CD8-positive, alpha-beta memory T cell (primary cell): ENCODE measurements at regions not wholly inside any gene's neighbourhood (a gene's known extent, or its start where the extent isn't known, plus 50 kb on each side); places are given as distances from the start of the nearest gene placed in this dataset.

Experiments
- CTCF ChIA-PET: fragments of 350-600 bp; sonication (Branson Sonifier 250); formaldehyde crosslinking; loops from one replicate; lab custom pipeline; 2021; ENCODE audit warnings: antibody characterized with exemption; lab: Charles Lee
- POLR2A ChIA-PET: fragments of 350-600 bp; sonication (Branson Sonifier 250); formaldehyde crosslinking; loops from one replicate; lab custom pipeline; 2021; ENCODE audit warnings: antibody characterized with exemption; lab: Charles Lee
- DNase-seq, 5 donors: peaks; one replicate each; pipeline versions ENCODE4 v3.0.0 to v3.0.0-alpha.2; 2020 to 2022; ENCODE audit warnings: mixed read lengths in 1 of 5
- H3K27ac ChIP-seq: one replicate; pipeline ENCODE4 v1.7.0; 2013; ENCODE audit warnings: low read depth, mild to moderate bottlenecking, low read length, moderate library complexity
- H3K27me3 ChIP-seq: 2 replicates; pipeline ENCODE4 v1.7.0; 2013; ENCODE audit warnings: low read length, mild to moderate bottlenecking; ENCODE audit not compliant: insufficient read depth, poor library complexity, severe bottlenecking
- H3K36me3 ChIP-seq: 2 replicates; pipeline ENCODE4 v1.7.0; 2013; ENCODE audit warnings: mild to moderate bottlenecking, low read length, moderate library complexity; ENCODE audit not compliant: insufficient read depth
- H3K4me1 ChIP-seq: 2 replicates; pipeline ENCODE4 v1.7.0; 2013; ENCODE audit warnings: mild to moderate bottlenecking, low read length, moderate library complexity; ENCODE audit not compliant: insufficient read depth
- H3K4me3 ChIP-seq: 2 replicates; pipeline ENCODE4 v1.7.0; 2013; ENCODE audit warnings: mild to moderate bottlenecking, low read length
- H3K9me3 ChIP-seq: 2 replicates; pipeline ENCODE4 v1.7.0; 2013; ENCODE audit warnings: mild to moderate bottlenecking, low read length
- H3K27ac Mint-ChIP-seq, 8 donors: one replicate each; pipeline ENCODE4 v1.8.0; 2020 to 2021; ENCODE audit warnings: mixed read lengths in 8 of 8, mild to moderate bottlenecking in 6 of 8, inconsistent platforms in 3 of 8, moderate library complexity in 3 of 8
- H3K27me3 Mint-ChIP-seq, 2 donors: one replicate each; pipeline ENCODE4 v1.8.0; 2020 to 2021; ENCODE audit warnings: mixed read lengths in 2 of 2, mild to moderate bottlenecking in 1 of 2, moderate library complexity in 1 of 2
- H3K36me3 Mint-ChIP-seq, 3 donors: one replicate each; pipeline ENCODE4 v1.8.0; 2020 to 2021; ENCODE audit warnings: mixed read lengths in 3 of 3, inconsistent platforms in 1 of 3, mild to moderate bottlenecking in 1 of 3
- H3K4me1 Mint-ChIP-seq, 3 donors: one replicate each; pipeline ENCODE4 v1.8.0; 2020 to 2021; ENCODE audit warnings: mixed read lengths in 3 of 3, inconsistent platforms in 1 of 3, mild to moderate bottlenecking in 1 of 3
- H3K4me3 Mint-ChIP-seq, 7 donors: one replicate each; pipeline ENCODE4 v1.8.0; 2020 to 2021; ENCODE audit warnings: mixed read lengths in 7 of 7, mild to moderate bottlenecking in 6 of 7, moderate library complexity in 4 of 7, inconsistent platforms in 2 of 7
- H3K9me3 Mint-ChIP-seq, 5 donors: one replicate each; pipeline ENCODE4 v1.8.0; 2020 to 2022; ENCODE audit warnings: mixed read lengths in 5 of 5, mild to moderate bottlenecking in 3 of 5, moderate library complexity in 2 of 5, inconsistent platforms in 1 of 5

DNA sequence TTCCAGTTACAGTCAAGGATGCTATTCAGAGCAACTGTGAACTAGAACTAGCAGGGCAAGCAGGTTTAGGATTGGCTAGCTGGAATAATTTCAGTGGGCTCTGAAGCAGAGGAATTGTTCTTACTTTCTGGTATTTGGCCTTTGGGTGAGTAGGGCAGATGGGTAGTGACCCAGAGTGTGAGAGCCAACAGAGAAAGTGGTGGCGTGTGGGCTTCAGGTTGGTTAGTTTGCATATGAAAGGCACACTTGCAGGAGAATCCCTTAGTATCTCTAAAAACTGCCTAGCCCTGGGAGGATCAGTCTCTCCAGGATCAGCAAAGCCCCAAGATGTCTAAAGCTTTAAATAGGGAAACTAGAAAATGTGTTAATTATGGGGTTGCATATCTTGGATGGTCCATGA, 67.6 kb upstream of the LRRC8B start:
- ChIA-PET POLR2A (no interaction called here), CTCF (interaction anchor here (3.0 kb wide), 1 partner anchor 473 kb away, joined by 14 read pairs; no protein-coding TSS in a partner anchor)
- Histone ChIP-seq H3K27me3 (no peaks in the 10 kb centered on the region), H3K36me3 (no peaks in the 10 kb centered on the region), H3K4me3 (no peak overlapping the region), H3K27ac (no peak overlapping the region), H3K9me3 (no peaks in the 10 kb centered on the region), H3K4me1 (no peaks in the 10 kb centered on the region)
- H3K27ac Mint-ChIP-seq = peak overlapping the region in 1 of 8 donors; percentile 55
- no peaks in the 10 kb centered on the region for H3K9me3 Mint-ChIP-seq
- H3K4me1 Mint-ChIP-seq = peaks cover 0 to 5% (median 0%) of the 10 kb centered on the region in 3 donors
- peaks cover 4 to 25% of the 10 kb centered on the region in 2 donors for H3K27me3 Mint-ChIP-seq
- no peaks in the 10 kb centered on the region for H3K36me3 Mint-ChIP-seq
- H3K4me3 Mint-ChIP-seq = no peak overlapping the region
- DNase-seq = no peak

DNA sequence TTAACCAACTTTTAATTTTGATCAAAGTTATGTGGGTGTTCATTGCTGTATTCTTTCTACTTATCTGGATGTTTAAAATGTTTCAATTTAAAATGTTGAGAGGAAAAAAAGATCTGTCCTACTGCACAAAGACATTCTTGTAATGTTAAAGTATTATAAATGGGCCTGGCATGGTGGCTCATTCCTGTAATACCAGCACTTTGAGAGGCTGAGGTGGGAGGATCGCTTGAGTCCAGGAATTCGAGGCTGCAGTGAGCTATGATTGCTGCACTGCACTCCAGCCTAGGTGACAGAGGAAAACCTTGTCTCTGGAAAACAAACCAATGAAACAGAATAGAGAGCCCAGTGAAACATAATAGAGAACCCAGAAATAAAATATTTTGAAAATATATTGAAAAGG, 65.5 kb upstream of the LRRC8B start:
- DNase-seq = no peak
- H3K27me3 ChIP-seq = no peaks in the 10 kb centered on the region
- Mint-ChIP-seq H3K27ac (no peak overlapping the region), H3K36me3 (no peaks in the 10 kb centered on the region), H3K9me3 (peaks cover 0 to under 1% (median 0%) of the 10 kb centered on the region in 5 donors), H3K4me3 (no peak overlapping the region), H3K27me3 (peaks cover 6 to 40% of the 10 kb centered on the region in 2 donors), H3K4me1 (peaks cover 7 to 15% (median 7%) of the 10 kb centered on the region in 3 donors)
- H3K27ac ChIP-seq = no peak overlapping the region
- H3K36me3 ChIP-seq = no peaks in the 10 kb centered on the region
- H3K4me1 ChIP-seq = peaks cover 9% of the 10 kb centered on the region
- CTCF ChIA-PET = no interaction called here
- no peaks in the 10 kb centered on the region for H3K9me3 ChIP-seq
- POLR2A ChIA-PET = no interaction called here
- no peak overlapping the region for H3K4me3 ChIP-seq

DNA sequence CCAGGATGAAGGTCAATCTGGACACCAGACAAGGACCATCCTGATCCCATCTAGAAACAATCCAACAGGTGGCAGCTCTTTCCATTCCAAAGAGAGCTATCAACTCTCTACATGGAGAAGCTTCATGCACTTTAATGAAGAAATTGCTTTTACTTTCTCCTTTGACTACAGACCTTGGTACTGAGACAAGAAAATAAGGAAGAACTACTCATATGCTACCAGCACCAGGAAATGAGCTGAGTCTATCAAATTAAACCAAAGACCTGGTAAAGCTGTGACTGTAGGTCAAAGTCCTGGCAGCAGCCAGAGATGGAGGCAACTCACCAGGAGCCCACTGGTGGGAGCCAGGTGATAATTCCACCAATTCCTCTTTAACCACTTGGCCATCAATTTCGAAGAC, 64.3 kb upstream of the LRRC8B start:
- Histone ChIP-seq H3K9me3 (no peaks in the 10 kb centered on the region), H3K36me3 (no peaks in the 10 kb centered on the region), H3K4me1 (peaks cover 12% of the 10 kb centered on the region), H3K4me3 (no peak overlapping the region), H3K27ac (no peak overlapping the region), H3K27me3 (no peaks in the 10 kb centered on the region)
- CTCF ChIA-PET = interaction anchor here (1.3 kb wide), 1 partner anchor 16 kb away, joined by 3 read pairs; no protein-coding TSS in a partner anchor
- peaks cover 9 to 43% of the 10 kb centered on the region in 2 donors for H3K27me3 Mint-ChIP-seq
- no peaks in the 10 kb centered on the region for H3K36me3 Mint-ChIP-seq
- H3K9me3 Mint-ChIP-seq = peaks cover 0 to 2% (median 0%) of the 10 kb centered on the region in 5 donors
- no peak overlapping the region for H3K27ac Mint-ChIP-seq
- no peak for DNase-seq
- POLR2A ChIA-PET = no interaction called here
- H3K4me3 Mint-ChIP-seq = no peak overlapping the region
- peaks cover 9 to 13% (median 9%) of the 10 kb centered on the region in 3 donors for H3K4me1 Mint-ChIP-seq

DNA sequence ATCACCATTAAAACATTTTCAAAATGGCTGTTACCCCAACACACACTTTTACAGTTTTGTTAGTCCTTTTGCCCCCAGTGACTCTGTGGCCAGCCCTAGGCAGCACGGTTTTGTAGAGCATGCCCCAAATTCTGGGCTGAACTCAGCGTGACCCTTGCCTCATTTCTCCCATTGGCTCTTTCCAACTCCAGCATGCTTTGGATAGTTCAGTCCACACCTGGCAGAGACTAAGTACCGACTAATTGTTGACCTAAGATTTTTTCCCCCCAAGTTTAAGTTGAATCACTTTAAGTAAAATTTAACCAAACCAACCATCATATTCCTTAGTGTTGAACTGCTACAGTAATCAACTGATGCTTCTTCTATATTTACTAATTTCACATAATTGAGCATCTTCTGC, 62.4 kb upstream of the LRRC8B start:
- H3K9me3 Mint-ChIP-seq = peaks cover 0 to 2% (median 0%) of the 10 kb centered on the region in 5 donors
- no peak overlapping the region for H3K27ac Mint-ChIP-seq
- Histone ChIP-seq H3K9me3 (no peaks in the 10 kb centered on the region), H3K36me3 (no peaks in the 10 kb centered on the region), H3K4me3 (no peak overlapping the region), H3K4me1 (peaks cover 12% of the 10 kb centered on the region), H3K27ac (no peak overlapping the region), H3K27me3 (no peaks in the 10 kb centered on the region)
- no peaks in the 10 kb centered on the region for H3K36me3 Mint-ChIP-seq
- peaks cover 10 to 49% of the 10 kb centered on the region in 2 donors for H3K27me3 Mint-ChIP-seq
- ChIA-PET POLR2A (interaction anchor here (0.5 kb wide), 1 partner anchor 533 kb away, joined by 3 read pairs; the partner anchor contains the start of gene ZNF326), CTCF (no interaction called here)
- H3K4me1 Mint-ChIP-seq = peaks cover 9 to 13% (median 9%) of the 10 kb centered on the region in 3 donors
- no peak for DNase-seq
- no peak overlapping the region for H3K4me3 Mint-ChIP-seq

DNA sequence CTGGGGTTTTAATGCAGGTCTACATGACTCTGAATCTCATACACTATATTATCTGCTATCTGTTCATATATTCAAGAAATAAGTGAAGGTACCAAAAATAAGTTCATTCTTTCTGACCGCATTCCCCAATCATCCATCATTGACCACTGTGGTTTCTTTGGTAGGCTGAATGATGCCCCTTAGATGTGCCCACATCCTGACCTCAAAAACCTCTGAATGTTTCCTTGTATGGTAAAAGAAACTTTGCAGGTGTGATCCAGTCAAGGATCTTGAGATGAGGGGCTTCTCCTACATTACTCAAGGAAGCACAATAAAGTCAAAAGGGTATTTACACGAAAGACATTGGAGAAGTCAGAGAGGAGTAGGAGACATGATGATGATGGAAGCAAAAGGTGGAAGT, 60.6 kb upstream of the LRRC8B start:
- Mint-ChIP-seq H3K27me3 (peaks cover 12 to 55% of the 10 kb centered on the region in 2 donors), H3K4me3 (no peak overlapping the region), H3K27ac (no peak overlapping the region), H3K4me1 (peaks cover 9 to 13% (median 9%) of the 10 kb centered on the region in 3 donors), H3K36me3 (no peaks in the 10 kb centered on the region), H3K9me3 (peaks cover 0 to 2% (median 0%) of the 10 kb centered on the region in 5 donors)
- ChIA-PET CTCF (no interaction called here), POLR2A (no interaction called here)
- no peak overlapping the region for H3K4me3 ChIP-seq
- no peaks in the 10 kb centered on the region for H3K9me3 ChIP-seq
- no peak overlapping the region for H3K27ac ChIP-seq
- no peaks in the 10 kb centered on the region for H3K36me3 ChIP-seq
- peaks cover 12% of the 10 kb centered on the region for H3K4me1 ChIP-seq
- DNase-seq = peak in 1 of 5 donors; percentile 9
- H3K27me3 ChIP-seq = no peaks in the 10 kb centered on the region

DNA sequence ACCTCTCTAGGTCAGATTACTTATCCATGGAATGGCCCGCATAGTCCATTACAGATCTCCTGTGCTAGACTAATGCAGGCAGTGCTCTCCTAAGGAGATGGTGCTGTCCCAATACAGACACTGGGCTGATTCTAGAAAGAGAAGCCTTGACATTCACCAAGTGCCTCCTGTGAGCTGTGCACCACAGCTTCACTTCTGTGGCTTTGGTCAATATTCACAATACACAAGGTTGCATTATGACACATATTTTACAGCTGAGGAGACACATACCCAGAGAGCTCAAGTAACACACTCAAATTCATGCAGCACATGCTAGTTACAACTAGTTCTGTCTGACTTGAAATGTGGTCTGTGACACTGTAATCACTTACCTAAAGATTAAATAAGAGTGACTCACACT, 59.4 kb upstream of the LRRC8B start:
- Mint-ChIP-seq H3K27ac (no peak overlapping the region), H3K27me3 (peaks cover 12 to 56% of the 10 kb centered on the region in 2 donors), H3K4me3 (no peak overlapping the region), H3K9me3 (peaks cover 0 to 2% (median 0%) of the 10 kb centered on the region in 5 donors), H3K36me3 (no peaks in the 10 kb centered on the region), H3K4me1 (peaks cover 9 to 13% (median 9%) of the 10 kb centered on the region in 3 donors)
- Histone ChIP-seq H3K4me3 (no peak overlapping the region), H3K27me3 (no peaks in the 10 kb centered on the region), H3K36me3 (no peaks in the 10 kb centered on the region), H3K4me1 (peaks cover 12% of the 10 kb centered on the region), H3K9me3 (no peaks in the 10 kb centered on the region), H3K27ac (no peak overlapping the region)
- CTCF ChIA-PET = no interaction called here
- DNase-seq = no peak
- POLR2A ChIA-PET = no interaction called here

DNA sequence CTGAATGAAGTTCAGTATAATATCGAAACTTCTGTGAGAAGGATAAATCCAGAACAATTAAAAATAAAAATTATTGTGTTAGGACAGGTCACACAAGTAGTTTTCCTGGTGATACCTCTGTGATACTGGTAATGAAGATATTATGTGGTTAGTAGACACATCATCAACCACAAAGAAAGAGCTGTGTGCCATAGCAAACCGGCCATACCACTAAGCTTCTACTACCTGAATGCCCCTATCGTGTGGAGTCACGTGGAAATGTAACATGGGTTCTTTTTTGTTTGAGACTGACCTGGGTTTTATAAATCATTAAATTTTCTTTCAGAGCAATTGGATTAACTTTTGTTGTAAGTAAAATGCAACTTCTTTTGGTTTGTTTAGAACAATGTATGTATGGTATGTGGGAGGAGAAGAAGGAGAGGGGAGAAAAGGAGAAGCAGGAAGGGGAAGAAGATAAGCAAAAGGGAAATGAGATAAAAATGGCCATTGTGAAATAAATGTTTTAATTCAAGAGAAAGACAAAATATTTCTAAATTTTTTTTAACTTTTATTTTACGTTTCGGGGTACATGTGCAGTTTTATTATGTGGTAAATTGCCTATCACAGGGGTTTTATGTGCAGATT, 58.2 kb upstream of the LRRC8B start:
- peaks cover 12% of the 10 kb centered on the region for H3K4me1 ChIP-seq
- peak overlapping the region in 1 of 8 donors; percentile 77 for H3K27ac Mint-ChIP-seq
- no peaks in the 10 kb centered on the region for H3K9me3 ChIP-seq
- H3K27me3 ChIP-seq = no peaks in the 10 kb centered on the region
- H3K36me3 Mint-ChIP-seq = no peaks in the 10 kb centered on the region
- peaks cover 12 to 46% of the 10 kb centered on the region in 2 donors for H3K27me3 Mint-ChIP-seq
- H3K4me3 ChIP-seq = no peak overlapping the region
- H3K9me3 Mint-ChIP-seq = peaks cover 0 to 2% (median 0%) of the 10 kb centered on the region in 5 donors
- no peak for DNase-seq
- no peak overlapping the region for H3K27ac ChIP-seq
- no peaks in the 10 kb centered on the region for H3K36me3 ChIP-seq
- H3K4me3 Mint-ChIP-seq = no peak overlapping the region
- ChIA-PET CTCF (no interaction called here), POLR2A (no interaction called here)
- peaks cover 9 to 13% (median 9%) of the 10 kb centered on the region in 3 donors for H3K4me1 Mint-ChIP-seq

DNA sequence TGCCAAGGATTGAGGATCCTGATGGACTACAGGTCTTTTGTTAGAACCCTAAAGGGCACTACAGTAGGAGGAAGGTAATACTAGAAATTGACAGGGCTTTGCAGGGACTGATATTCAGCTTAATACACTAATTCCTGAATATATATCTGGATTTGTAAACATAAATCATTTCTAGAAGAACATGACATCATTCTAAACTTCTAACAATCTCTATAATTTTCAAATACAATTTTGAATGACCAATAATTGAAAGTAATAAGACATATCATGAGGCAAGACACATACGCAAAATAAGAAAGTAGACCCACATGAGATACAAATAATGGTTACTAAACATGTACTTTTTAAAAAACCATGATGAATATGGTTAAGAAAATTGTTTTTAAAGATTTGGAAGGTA, 52.4 kb upstream of the LRRC8B start:
- ChIA-PET CTCF (no interaction called here), POLR2A (no interaction called here)
- Mint-ChIP-seq H3K27ac (no peak overlapping the region), H3K4me3 (no peak overlapping the region), H3K4me1 (peaks cover 0 to 9% (median 0%) of the 10 kb centered on the region in 3 donors), H3K36me3 (peaks cover 1 to 26% (median 2%) of the 10 kb centered on the region in 3 donors), H3K27me3 (peaks cover 5 to 15% of the 10 kb centered on the region in 2 donors), H3K9me3 (peaks cover 4 to 15% (median 10%) of the 10 kb centered on the region in 5 donors)
- no peaks in the 10 kb centered on the region for H3K9me3 ChIP-seq
- H3K4me3 ChIP-seq = no peak overlapping the region
- no peaks in the 10 kb centered on the region for H3K36me3 ChIP-seq
- H3K27me3 ChIP-seq = no peaks in the 10 kb centered on the region
- H3K27ac ChIP-seq = no peak overlapping the region
- H3K4me1 ChIP-seq = no peaks in the 10 kb centered on the region
- no peak for DNase-seq
